ENCODE measurements at regions not wholly inside any gene's neighbourhood (a gene's known extent, or its start where the extent isn't known, plus 50 kb on each side); places are given as distances from the start of the nearest gene placed in this dataset.

- DNase-seq = no peak
These were observed 1174.3 kb downstream of the XPNPEP1 start for GRCh38 chr10:108749042-108749441.

- DNase-seq = no peak
These were observed 1187.2 kb downstream of the XPNPEP1 start for GRCh38 chr10:108736111-108736510.

GRCh38 chr10:108735380-108735779 is 1187.9 kb downstream of the XPNPEP1 start:
- no peak for DNase-seq

GRCh38 chr10:108721874-108722273 is 1201.4 kb downstream of the XPNPEP1 start:
- DNase-seq = peak in 1 of 2 experiments; percentile 5

GRCh38 chr10:108716352-108716751 is 1207.0 kb downstream of the XPNPEP1 start:
- DNase-seq = no peak

- no peak for DNase-seq
These were observed 1213.2 kb downstream of the XPNPEP1 start for GRCh38 chr10:108709927-108710722.

GRCh38 chr10:108708363-108708762 is 1214.9 kb downstream of the XPNPEP1 start:
- no peak for DNase-seq

GRCh38 chr10:108696792-108697477 is 1226.4 kb downstream of the XPNPEP1 start:
- no peak for DNase-seq

GRCh38 chr10:108691126-108691525 is 1232.2 kb downstream of the XPNPEP1 start:
- DNase-seq = no peak

GRCh38 chr10:108690530-108690929 is 1232.8 kb downstream of the XPNPEP1 start:
- DNase-seq = no peak

- no peak for DNase-seq
These were observed 1233.4 kb downstream of the XPNPEP1 start for GRCh38 chr10:108689891-108690290.

- no peak for DNase-seq
These were observed 1235.0 kb downstream of the XPNPEP1 start for GRCh38 chr10:108688314-108688713.

- DNase-seq = no peak
These were observed 1237.3 kb downstream of the XPNPEP1 start for GRCh38 chr10:108685863-108686531.

- DNase-seq = no peak
These were observed 1238.9 kb downstream of the XPNPEP1 start for GRCh38 chr10:108684431-108684830.

- no peak for DNase-seq
These were observed 1249.6 kb downstream of the XPNPEP1 start for GRCh38 chr10:108673741-108674140.

- DNase-seq = no peak
These were observed 1259.7 kb downstream of the XPNPEP1 start for GRCh38 chr10:108663587-108663986.

- no peak for DNase-seq
These were observed 1260.3 kb downstream of the XPNPEP1 start for GRCh38 chr10:108662975-108663374.

GRCh38 chr10:108655057-108655456 is 1268.3 kb downstream of the XPNPEP1 start:
- no peak for DNase-seq

GRCh38 chr10:108653531-108653930 is 1269.8 kb downstream of the XPNPEP1 start:
- no peak for DNase-seq

- DNase-seq = no peak
These were observed 1284.3 kb downstream of the XPNPEP1 start for GRCh38 chr10:108639010-108639409.

GRCh38 chr10:108638225-108638624 is 1285.1 kb downstream of the XPNPEP1 start:
- DNase-seq = no peak

- no peak for DNase-seq
These were observed 1290.3 kb downstream of the XPNPEP1 start for GRCh38 chr10:108633046-108633445.

- no peak for DNase-seq
These were observed 1291.2 kb downstream of the XPNPEP1 start for GRCh38 chr10:108632144-108632543.

- DNase-seq = no peak
These were observed 1292.0 kb downstream of the XPNPEP1 start for GRCh38 chr10:108631332-108631731.
